ENCODE measurements at regions not wholly inside any gene's neighbourhood (a gene's known extent, or its start where the extent isn't known, plus 50 kb on each side); places are given as distances from the start of the nearest gene placed in this dataset.
A peak's percentile ranks its signal among the peaks of the same experiment; 100 is the strongest.

GRCh38 chr5:179455320-179455719 is 95.0 kb upstream of the RUFY1 start:
- Histone ChIP-seq H3K4me1 (ENCODE audit: control insufficient read depth in 4 of 4, insufficient read depth in 4 of 4, low read length in 3 of 4) (no peaks in the 10 kb centered on the region), H3K4me3 (ENCODE audit: low read depth in 1 of 3, low read length in 3 of 3) (no peak overlapping the region), H3K9me3 (ENCODE audit: control insufficient read depth in 4 of 4, low read length in 3 of 4) (peaks cover 0 to 8% (median 2%) of the 10 kb centered on the region in 4 donors), H3K9ac (ENCODE audit: low read depth in 1 of 2, low read length in 2 of 2) (no peak overlapping the region), H3K27me3 (ENCODE audit: control insufficient read depth in 4 of 4, insufficient read depth in 4 of 4, low read length in 3 of 4) (no peaks in the 10 kb centered on the region), H3K27ac (ENCODE audit: low read depth in 1 of 2, low read length in 2 of 2) (no peak overlapping the region), H3K36me3 (ENCODE audit: control insufficient read depth in 4 of 4, insufficient read depth in 3 of 4, low read depth in 1 of 4, low read length in 3 of 4) (no peaks in the 10 kb centered on the region)
- WGBS = 91% methylated on average over 15 of the region's 15 CpGs
- TF ChIP-seq GABPA (IDR thresholded peaks at IDR 0.05 in 1 of 2, conservative IDR thresholded peaks at IDR 0.05 in 1 of 2) = no peak
- no peak for TF ChIP-seq REST (IDR thresholded peaks at IDR 0.05)
- TF ChIP-seq ZBTB33 (IDR thresholded peaks at IDR 0.05) = no peak
- TF ChIP-seq YY1 (IDR thresholded peaks at IDR 0.05) = no peak
- no peak for TF ChIP-seq RXRA (IDR thresholded peaks at IDR 0.05)
- TF ChIP-seq FOXA2 (IDR thresholded peaks at IDR 0.05) = no peak
- TF ChIP-seq MAX (IDR thresholded peaks at IDR 0.05) = no peak
- no peak for TF ChIP-seq SP1 (IDR thresholded peaks at IDR 0.05)
- no peak for TF ChIP-seq RAD21 (IDR thresholded peaks at IDR 0.05)
- no peak for TF ChIP-seq ATF3 (IDR thresholded peaks at IDR 0.05)
- TF ChIP-seq NR2F2 (IDR thresholded peaks at IDR 0.05) = no peak
- no peak for TF ChIP-seq TAF1 (conservative IDR thresholded peaks at IDR 0.05)
- no peak for TF ChIP-seq CTCF (IDR thresholded peaks at IDR 0.05; ENCODE audit: low read depth, low read length, missing input control)
- TF ChIP-seq FOXA1 (IDR thresholded peaks at IDR 0.05) = no peak
- TF ChIP-seq JUND (IDR thresholded peaks at IDR 0.05) = no peak
- TF ChIP-seq HNF4A (conservative IDR thresholded peaks at IDR 0.05) = no peak
- TF ChIP-seq EGR1 (IDR thresholded peaks at IDR 0.05; ENCODE audit: low read depth in 2 of 2) = no peak
- DNase-seq (ENCODE audit: low spot score) = no peak

- Histone ChIP-seq H3K9ac (ENCODE audit: low read depth in 1 of 2, low read length in 2 of 2) (no peak overlapping the region), H3K36me3 (ENCODE audit: control insufficient read depth in 4 of 4, insufficient read depth in 3 of 4, low read depth in 1 of 4, low read length in 3 of 4) (no peaks in the 10 kb centered on the region), H3K4me1 (ENCODE audit: control insufficient read depth in 4 of 4, insufficient read depth in 4 of 4, low read length in 3 of 4) (no peaks in the 10 kb centered on the region), H3K4me3 (ENCODE audit: low read depth in 1 of 3, low read length in 3 of 3) (no peak overlapping the region), H3K9me3 (ENCODE audit: control insufficient read depth in 4 of 4, low read length in 3 of 4) (peaks cover 0 to 8% (median 2%) of the 10 kb centered on the region in 4 donors), H3K27me3 (ENCODE audit: control insufficient read depth in 4 of 4, insufficient read depth in 4 of 4, low read length in 3 of 4) (no peaks in the 10 kb centered on the region), H3K27ac (ENCODE audit: low read depth in 1 of 2, low read length in 2 of 2) (no peak overlapping the region)
- WGBS = 76% methylated on average over 9 of the region's 9 CpGs
- DNase-seq (ENCODE audit: low spot score) = peak; percentile 67
- no peak for TF ChIP-seq FOXA1 (IDR thresholded peaks at IDR 0.05)
- no peak for TF ChIP-seq TAF1 (conservative IDR thresholded peaks at IDR 0.05)
- no peak for TF ChIP-seq EGR1 (IDR thresholded peaks at IDR 0.05; ENCODE audit: low read depth in 2 of 2)
- TF ChIP-seq NR2F2 (IDR thresholded peaks at IDR 0.05) = no peak
- no peak for TF ChIP-seq HNF4A (conservative IDR thresholded peaks at IDR 0.05)
- no peak for TF ChIP-seq JUND (IDR thresholded peaks at IDR 0.05)
- TF ChIP-seq RXRA (IDR thresholded peaks at IDR 0.05) = no peak
- no peak for TF ChIP-seq CTCF (IDR thresholded peaks at IDR 0.05; ENCODE audit: low read depth, low read length, missing input control)
- no peak for TF ChIP-seq ZBTB33 (IDR thresholded peaks at IDR 0.05)
- no peak for TF ChIP-seq HNF4G (IDR thresholded peaks at IDR 0.05)
- TF ChIP-seq SP1 (IDR thresholded peaks at IDR 0.05) = no peak
- TF ChIP-seq GABPA (IDR thresholded peaks at IDR 0.05 in 1 of 2, conservative IDR thresholded peaks at IDR 0.05 in 1 of 2) = no peak
Observed at GRCh38 chr5:179454356-179454755, 96.0 kb upstream of the RUFY1 start.

All from liver (tissue), 8 donors.